GM13977 (cell line): ENCODE measurements at regions not wholly inside any gene's neighbourhood (a gene's known extent, or its start where the extent isn't known, plus 50 kb on each side); places are given as distances from the start of the nearest gene placed in this dataset.

ENCODE experiments used
- DNase-seq: peaks from one replicate; pipeline ENCODE4 v3.0.0; 2012; ENCODE audit warnings: low spot score
- in situ Hi-C: fragments of 300-500 bp; cut with MboI; formaldehyde crosslinking; loops from one replicate; pipeline ENCODE4 v1.12.0; 2022; ENCODE audit warnings: low sequenced_read_pairs, low pct_unique_long_range_greater_than_20kb, mixed read lengths, inconsistent platforms; ENCODE audit not compliant: unreplicated experiment
- TF ChIP-seq, protein P1 (sequence below): IDR thresholded peaks from 2 replicates; pipeline ENCODE4 v1.5.1; 2012; ENCODE audit warnings: mild to moderate bottlenecking, control low read depth; ENCODE audit not compliant: insufficient read depth; ENCODE audit errors: extremely low read depth, missing control alignments

DNA sequence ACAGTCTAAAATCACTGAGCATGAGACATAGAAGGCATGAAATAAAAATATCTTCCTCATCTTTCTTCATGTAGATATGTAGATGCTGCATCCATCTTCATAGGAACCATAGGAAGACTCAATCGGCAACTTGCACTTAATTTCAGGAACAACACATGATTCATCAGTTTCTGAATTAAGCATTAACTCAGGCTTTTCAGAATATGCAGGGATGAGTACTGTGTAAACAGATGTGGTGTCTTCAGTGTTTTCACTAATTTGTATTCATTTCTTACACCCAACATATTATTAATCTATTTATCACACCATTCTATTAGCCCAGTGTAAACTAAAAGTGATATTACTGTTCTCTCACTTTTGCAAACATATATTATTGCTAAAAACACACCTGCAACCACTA is 305.9 kb upstream of the DAB2 start:
- in situ Hi-C loops: no loop called here
- DNase-seq: no peak
- TF ChIP-seq, protein P1, sequence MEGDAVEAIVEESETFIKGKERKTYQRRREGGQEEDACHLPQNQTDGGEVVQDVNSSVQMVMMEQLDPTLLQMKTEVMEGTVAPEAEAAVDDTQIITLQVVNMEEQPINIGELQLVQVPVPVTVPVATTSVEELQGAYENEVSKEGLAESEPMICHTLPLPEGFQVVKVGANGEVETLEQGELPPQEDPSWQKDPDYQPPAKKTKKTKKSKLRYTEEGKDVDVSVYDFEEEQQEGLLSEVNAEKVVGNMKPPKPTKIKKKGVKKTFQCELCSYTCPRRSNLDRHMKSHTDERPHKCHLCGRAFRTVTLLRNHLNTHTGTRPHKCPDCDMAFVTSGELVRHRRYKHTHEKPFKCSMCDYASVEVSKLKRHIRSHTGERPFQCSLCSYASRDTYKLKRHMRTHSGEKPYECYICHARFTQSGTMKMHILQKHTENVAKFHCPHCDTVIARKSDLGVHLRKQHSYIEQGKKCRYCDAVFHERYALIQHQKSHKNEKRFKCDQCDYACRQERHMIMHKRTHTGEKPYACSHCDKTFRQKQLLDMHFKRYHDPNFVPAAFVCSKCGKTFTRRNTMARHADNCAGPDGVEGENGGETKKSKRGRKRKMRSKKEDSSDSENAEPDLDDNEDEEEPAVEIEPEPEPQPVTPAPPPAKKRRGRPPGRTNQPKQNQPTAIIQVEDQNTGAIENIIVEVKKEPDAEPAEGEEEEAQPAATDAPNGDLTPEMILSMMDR: no peak

DNA sequence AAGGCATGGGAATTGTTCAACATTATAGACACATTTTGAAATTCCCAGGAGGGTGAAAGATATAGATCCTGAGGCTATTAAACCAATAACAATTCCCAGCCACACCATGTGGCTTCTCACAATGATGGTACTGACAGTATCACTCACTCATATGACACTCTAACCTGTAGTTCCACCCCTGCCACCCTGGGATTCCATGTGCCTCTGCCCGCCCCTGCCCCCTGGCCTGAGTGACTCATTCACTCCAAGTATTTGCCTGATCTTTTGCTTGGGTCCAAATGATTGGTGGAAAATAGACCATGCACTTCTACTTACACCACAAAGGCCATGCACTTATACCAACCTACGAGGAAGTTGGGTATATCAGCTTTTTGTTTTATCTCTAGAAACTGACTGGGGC is 305.2 kb upstream of the DAB2 start:
- TF ChIP-seq, protein P1: no peak
- no peak for DNase-seq
- in situ Hi-C loops: no loop called here

DNA sequence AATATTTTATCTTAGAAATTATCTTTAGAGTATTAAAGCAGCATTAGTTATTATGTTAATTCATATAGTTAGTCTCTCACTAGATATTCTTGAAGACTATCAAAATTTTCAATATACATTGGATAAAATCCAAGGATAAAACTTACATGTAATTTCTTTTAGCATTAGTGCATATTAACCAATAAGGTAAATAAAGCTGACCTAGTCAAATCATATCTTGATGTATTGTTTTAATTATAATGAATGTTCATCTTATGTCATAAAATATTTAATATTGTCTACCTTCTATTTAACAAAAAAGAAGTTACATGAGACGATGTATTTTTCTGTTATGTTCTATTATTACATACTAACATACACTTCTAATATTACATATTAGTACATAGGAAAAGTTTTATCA is 301.7 kb upstream of the DAB2 start:
- TF ChIP-seq, protein P1: no peak
- no peak for DNase-seq
- in situ Hi-C loops: no loop called here

DNA sequence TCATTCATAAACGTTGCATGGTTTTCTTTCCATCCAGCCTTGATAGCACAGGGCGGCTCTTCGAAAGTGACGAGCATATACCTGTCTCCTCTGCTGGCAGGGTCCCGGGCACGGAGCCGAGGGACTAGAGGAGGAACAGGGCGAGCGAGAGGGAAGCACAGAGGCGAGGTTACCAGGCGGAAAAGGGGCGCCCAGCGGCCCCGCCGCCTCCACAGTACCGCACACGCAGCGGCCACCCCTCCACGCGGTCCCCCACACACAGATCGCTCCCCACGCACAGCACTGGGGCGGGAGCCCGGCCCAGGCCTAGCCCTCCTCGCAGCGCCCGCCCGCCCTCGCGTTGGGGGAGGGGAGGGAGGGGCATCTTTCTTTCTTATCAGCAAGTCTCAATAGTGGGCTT is 296.6 kb upstream of the DAB2 start:
- TF ChIP-seq, protein P1: no peak
- in situ Hi-C loops: loop anchor here (25.0 kb wide), 1 partner anchor 966 kb away; the partner anchor contains the start of gene PTGER4
- no peak for DNase-seq

DNA sequence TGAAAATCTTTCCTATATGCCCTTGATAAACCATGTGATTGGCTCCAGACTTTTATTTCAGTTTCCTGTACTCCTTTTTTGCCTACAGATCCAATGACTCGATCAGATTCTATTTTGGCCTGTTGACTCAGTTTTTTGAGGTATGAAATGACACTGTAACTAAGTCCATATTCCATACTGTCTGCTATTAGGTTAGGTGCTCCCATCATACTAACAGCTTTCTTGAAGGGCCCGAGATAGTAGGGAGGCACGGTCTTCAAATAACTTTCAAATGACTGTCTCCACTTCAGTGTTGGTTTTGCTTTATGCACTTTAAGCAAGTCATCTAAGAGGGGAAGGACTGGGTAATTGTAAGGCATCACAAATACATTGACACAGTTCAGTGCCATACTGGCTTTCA is 295.4 kb upstream of the DAB2 start:
- DNase-seq: no peak
- in situ Hi-C loops: loop anchor here (25.0 kb wide), 1 partner anchor 967 kb away; the partner anchor contains the start of gene PTGER4
- TF ChIP-seq, protein P1: no peak

DNA sequence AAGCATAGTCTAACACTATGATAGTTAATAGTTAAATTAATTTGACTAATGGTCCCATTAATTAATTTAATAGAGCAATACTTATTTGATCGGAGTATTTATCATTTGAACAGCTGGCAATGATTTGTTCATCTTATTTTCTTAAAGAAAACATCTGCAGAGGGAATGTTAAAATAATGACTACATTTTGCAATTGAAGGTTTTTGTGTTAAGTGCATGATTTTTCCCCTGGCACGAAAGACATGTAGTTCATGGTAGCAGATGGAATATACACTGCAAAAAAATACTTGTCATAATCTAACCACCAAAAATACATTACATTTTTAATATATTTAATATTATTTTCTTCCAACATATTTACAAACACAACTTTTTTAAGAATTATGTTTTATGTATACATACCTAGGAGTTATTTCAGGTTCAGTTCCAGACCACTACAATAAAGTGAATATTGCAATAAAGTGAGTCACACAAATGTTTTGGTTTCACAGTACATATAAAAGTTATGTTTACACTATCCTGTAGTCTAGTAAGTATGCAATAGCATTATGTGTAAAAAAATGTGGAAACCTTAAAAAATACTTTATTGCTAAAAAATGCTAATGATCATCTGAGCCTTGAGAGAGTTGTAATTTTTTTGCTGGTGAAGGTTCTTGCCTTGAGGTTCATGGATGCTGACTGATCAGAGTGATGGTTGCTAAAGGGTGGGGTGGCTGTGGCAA is 292.6 kb upstream of the DAB2 start:
- TF ChIP-seq, protein P1: no peak
- in situ Hi-C loops: loop anchor here (25.0 kb wide), 1 partner anchor 970 kb away; the partner anchor contains the start of gene PTGER4
- no peak for DNase-seq
